Fibroblast of peridontal ligament (primary cell): ENCODE measurements at regions not wholly inside any gene's neighbourhood (a gene's known extent, or its start where the extent isn't known, plus 50 kb on each side); places are given as distances from the start of the nearest gene placed in this dataset.

Experiments
- DNase-seq: peaks from one replicate; pipeline ENCODE4 v3.0.0-alpha.2; 2010; ENCODE audit errors: extremely low read depth

GRCh38 chr2:51535763-51536162, 503.8 kb upstream of the NRXN1 start:
- DNase-seq, result no peak

GRCh38 chr2:51534166-51534565, 502.2 kb upstream of the NRXN1 start:
- no peak for DNase-seq

DNA sequence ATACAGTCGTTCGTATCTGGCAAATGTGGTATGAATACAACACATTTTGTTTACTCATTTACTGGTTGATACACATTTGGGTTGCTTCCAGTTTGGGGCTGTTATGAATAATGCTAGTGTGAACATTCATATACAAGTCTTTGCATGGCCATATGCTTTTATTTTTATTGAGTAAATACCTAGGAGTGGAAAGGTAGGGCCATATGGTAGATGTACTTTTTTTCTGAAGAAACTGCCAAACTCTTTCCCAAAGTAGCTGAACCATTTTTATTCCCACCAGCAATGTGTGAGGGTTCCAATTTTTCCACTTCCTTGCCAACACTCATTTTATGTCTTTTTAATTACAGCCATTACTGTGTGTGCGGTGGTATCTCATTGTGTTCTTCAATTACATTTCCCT, 496.2 kb upstream of the NRXN1 start:
- DNase-seq, result no peak

- DNase-seq, result no peak
Observed at GRCh38 chr2:51526766-51527165, 494.8 kb upstream of the NRXN1 start.

- no peak for DNase-seq
Observed at GRCh38 chr2:51516667-51517066, 484.7 kb upstream of the NRXN1 start.

- DNase-seq, result no peak
Observed at GRCh38 chr2:51511002-51511401, 479.1 kb upstream of the NRXN1 start.

DNA sequence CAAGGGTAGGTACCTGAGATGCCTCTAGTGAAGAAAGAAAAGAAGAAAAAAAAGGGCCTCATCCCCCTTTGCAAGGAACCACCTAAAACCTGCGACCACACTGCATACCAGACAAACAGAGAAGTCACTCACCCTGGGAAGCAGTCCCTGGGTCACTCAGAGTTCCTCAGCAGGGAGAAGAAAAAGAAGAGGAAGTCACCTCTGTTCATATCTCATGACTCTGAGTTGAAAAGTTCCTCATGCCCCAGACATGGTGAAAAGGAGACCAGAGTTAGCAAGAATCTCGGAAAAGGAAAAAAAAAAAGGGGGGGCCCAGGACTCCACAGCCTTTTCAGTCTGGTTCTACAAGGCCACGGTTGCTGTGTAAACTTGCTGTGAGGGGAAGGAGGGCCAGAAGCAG, 478.4 kb upstream of the NRXN1 start:
- no peak for DNase-seq

DNA sequence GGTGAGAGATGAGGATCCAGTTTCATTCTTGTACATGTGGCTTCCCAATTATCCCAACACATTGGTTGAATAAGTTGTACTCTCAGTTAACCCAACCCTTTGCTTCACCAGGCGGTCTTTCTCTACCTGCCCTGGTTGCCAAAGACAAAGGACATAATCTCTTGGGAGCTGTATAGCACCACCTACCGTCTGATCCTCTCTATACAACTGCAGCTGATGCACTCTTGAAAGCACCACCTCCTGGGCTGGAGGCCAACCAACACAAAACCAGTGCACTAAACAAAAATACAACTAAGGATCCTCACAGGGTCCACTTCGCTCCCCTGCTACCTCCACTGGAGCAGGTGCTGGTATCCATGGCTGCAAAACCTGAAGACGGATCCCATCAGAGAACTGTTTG, 473.6 kb upstream of the NRXN1 start:
- no peak for DNase-seq

DNA sequence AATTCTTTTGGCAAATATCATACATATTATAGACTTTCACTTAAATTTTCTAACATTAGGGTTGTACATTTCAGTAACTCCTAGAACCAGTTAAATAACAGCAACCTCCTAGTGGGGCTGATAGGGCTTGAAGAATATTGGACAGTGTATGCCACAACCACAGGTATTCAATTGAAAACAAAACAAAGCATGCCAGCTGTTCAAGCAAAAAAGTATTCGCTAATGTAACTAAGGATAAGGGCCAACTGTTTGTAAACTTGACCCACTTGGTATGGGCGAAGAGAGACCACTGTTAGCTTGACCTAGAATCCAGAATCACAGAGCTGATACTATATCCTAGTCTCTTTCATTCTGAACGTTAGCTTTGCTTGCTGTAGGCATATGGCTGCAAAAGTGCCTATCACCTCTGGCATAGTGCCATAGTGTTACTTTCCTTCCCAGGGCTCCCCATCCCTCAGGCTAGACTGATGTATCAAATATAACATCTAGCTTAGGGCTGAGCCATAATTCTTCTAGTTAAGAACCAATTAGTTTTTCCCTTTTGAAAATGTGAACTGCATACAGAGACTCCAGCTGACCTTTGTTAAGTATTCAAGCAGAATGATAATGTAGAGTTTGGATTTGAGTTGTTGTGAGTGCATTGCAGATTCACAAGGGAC, 458.8 kb upstream of the NRXN1 start:
- no peak for DNase-seq

DNA sequence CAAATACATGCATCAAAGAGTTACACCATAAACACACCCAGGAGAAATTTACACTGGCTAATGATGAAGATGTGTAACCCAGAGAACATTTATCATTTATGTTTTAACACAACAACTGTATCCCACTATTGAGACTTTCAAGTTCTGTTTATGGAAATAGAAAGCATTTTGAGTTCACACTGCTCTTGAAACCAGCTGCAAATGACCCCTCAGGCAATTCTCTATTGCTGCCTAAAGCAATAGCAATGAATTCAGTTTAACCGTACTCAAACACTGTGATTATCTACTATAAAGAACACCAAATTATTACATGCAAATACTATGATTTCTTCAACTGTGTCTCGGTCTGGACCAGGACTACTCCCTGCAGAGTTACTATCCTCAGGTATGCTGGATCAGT, 452.7 kb upstream of the NRXN1 start:
- no peak for DNase-seq

GRCh38 chr2:51483720-51484119, 451.8 kb upstream of the NRXN1 start:
- DNase-seq, result no peak

GRCh38 chr2:51472783-51473182, 440.9 kb upstream of the NRXN1 start:
- no peak for DNase-seq

DNA sequence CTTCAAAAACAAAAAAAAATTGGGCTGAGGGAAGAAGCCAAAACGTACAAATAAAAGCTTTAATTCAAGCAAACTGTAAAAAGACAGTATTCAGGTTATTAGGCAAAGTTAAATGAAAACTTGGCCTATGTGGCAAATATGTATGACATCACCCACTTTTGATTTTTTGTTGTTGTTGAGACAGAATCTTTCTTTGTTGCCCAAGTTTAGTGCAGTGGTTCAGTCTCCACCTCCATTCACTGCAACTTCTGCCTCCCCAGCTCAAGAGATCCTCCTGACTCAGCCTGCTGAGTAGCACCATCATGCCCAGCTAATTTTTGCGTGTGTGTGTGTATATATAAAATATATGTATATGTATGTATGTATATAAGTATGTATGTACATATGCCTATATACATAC, 440.4 kb upstream of the NRXN1 start:
- peak; percentile 8 for DNase-seq

GRCh38 chr2:51469102-51469501, 437.2 kb upstream of the NRXN1 start:
- DNase-seq, result no peak

- no peak for DNase-seq
Observed at GRCh38 chr2:51465326-51465725, 433.4 kb upstream of the NRXN1 start.

DNA sequence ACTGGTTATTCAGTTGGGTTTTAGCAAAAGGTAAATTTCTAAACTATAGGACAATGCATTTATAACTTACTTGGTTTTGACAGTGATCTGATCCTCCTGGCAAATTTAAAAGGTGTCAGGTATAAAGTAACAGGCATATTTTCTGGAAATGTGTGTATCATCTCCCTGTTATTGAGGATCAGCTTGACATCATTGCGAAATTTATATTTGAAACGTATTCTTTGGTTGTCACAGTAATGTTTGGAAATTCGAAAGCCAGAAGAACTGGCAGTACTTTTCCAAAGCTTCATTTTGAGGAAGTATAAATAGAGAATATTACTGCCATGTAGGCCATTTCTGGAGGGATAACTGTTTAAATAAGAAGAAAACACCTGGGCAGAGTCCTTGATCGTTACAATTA, 422.2 kb upstream of the NRXN1 start:
- no peak for DNase-seq

GRCh38 chr2:51448911-51449310, 417.0 kb upstream of the NRXN1 start:
- DNase-seq, result no peak

- DNase-seq, result no peak
Observed at GRCh38 chr2:51441786-51442185, 409.9 kb upstream of the NRXN1 start.

- no peak for DNase-seq
Observed at GRCh38 chr2:51424418-51424817, 392.5 kb upstream of the NRXN1 start.

GRCh38 chr2:51420511-51420910, 388.6 kb upstream of the NRXN1 start:
- no peak for DNase-seq

- no peak for DNase-seq
Observed at GRCh38 chr2:51413726-51414125, 381.8 kb upstream of the NRXN1 start.

DNA sequence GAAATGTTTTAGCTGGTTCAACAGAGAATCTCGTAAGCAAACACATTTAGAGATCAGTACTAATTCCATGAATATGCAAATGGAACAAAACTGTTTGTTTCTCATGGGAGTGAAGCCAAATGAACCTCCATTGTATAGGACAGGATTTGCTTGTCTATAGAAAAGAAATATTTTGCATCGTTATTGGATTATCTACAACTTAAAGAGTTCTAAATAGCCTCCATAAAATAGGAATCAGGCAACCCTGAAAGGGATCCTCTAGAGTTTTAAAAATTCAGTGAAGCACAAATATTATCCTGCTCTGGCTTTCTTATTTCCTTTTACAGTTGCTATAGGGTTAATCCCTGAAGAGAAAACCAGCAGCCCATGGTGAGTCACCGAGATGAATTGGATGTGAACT, 378.4 kb upstream of the NRXN1 start:
- DNase-seq, result peak; percentile 3

GRCh38 chr2:51409920-51410319, 378.0 kb upstream of the NRXN1 start:
- no peak for DNase-seq

DNA sequence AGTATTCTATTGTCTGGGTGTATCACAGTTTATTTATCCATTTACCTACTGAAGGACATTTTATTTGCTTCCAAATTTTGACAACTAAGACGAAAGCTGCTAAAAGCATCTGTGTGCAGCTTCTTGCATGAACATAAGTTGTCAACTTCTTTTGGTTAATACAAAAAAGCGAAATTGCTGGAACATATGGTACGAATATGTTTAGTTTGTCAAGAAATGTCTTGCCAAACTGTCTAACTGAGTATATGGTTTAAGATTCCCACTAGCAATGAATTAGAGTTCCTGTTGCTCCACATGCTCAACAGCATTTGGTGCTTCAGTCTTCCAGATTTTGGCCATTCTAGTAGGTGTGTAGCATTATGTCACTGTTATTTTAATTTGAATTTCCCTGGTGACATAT, 372.3 kb upstream of the NRXN1 start:
- DNase-seq, result no peak
